Activated T-cell treated with anti-CD3 and anti-CD28 coated beads, Interleukin-2, amount 50 U/mL, for 48 hours (primary cell): ENCODE measurements at regions not wholly inside any gene's neighbourhood (a gene's known extent, or its start where the extent isn't known, plus 50 kb on each side); places are given as distances from the start of the nearest gene placed in this dataset.
"Not testable (repeated sequence)": the region's sequence is repeated elsewhere in the genome, so short reads cannot be mapped to it uniquely, and the experiment has no call there.

Source experiments
- DNase-seq, 2 experiments: peaks; one replicate each; pipeline ENCODE4 v3.0.0-alpha.2; 2020

DNA sequence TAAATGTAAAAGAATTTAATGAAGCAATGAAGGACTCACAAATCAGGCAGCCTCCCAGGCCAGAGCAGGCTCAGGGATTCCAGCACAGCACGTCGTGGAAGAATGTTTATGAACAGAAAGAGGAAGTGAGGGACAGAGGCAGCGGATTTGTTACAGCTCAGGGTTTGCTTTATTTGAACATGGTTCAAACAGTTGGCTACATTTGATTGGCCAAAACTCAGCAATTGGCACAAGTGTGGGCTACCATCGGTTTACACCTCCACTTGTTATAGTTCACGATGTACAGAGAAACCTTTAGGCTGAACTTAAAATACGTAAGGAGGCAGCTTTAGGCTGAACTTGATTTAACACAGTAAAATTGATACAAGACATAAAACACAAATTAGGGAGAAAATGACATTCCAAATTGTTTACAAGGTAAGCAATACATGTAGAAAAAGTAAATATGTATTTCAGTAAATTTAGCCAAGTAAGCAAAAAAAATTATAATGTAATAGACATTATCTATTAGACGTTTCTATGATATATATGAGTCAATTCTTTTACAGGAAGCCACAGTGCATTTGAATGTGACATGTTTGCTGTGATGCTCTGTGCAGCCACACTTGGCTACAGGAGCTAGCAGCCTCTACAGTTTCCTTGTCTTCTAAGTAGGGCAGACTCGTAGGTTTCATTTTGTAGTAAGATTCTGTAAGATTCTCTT lies 126.5 kb downstream of the ADSS2 start:
- no peak for DNase-seq

DNA sequence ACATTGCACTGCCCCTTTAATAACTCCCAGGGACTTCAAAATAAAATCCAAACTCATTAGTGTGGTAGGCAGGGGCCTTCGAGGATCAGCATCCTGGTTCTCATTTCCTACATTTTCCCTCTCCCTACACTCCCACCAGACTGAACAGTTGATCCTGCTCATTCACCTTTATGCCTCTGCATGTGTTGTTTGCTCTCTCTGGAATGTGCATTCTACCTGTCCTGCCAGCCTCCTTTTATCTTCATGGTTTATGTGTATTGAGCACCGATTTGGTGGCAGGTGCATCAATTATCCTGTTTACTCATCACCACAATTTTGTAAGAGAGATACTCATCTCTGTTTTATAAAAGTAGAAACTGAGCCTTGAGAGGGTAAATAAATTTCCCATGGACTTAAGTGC lies 125.0 kb downstream of the ADSS2 start:
- no peak for DNase-seq

- no peak for DNase-seq
Measured at GRCh38 chr1:244327533-244327932, 124.2 kb downstream of the ADSS2 start.

- no peak for DNase-seq
Measured at GRCh38 chr1:244328476-244328875, 123.2 kb downstream of the ADSS2 start.

GRCh38 chr1:244329591-244330317 lies 122.0 kb downstream of the ADSS2 start:
- no peak for DNase-seq

- DNase-seq = no peak
Measured at GRCh38 chr1:244330318-244330625, 121.4 kb downstream of the ADSS2 start.

DNA sequence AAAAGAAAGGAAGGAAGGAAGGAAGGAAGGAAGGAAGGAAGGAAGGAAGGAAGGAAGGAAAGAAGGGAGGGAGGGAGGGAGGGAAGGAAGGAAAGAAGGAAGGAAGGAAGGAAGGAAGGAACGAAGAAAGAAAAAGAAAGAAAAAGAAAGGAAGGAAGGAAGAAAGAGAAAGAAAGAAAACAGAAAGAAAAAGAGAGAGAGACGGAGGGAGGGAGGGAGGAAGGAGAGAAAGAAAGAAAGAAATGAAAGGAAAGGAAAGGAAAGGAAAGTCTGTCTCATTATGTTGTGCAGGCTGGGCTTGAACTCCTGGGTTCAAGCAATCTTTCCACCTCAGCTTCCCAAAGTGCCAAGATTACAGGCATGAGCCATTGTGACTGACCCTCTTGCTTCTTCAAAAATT lies 118.9 kb downstream of the ADSS2 start:
- not testable (repeated sequence) for DNase-seq

DNA sequence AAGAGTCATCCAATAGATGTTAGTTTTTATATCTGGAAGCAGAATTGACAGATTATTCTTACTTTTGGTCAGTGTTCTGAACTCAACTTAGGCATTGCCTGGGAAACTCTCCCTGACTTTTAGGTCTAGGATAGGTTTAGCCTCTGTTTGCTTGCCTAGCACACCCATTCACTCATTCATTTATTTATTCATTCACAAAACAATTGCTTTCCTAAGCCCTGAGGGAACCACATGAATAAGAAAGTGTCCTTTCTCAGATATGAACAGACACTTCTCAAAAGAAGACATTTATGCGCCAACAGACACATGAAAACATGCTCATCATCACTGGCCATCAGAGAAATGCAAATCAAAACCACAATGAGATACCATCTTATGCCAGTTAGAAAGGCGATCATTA lies 117.4 kb downstream of the ADSS2 start:
- DNase-seq = not testable (repeated sequence)

DNA sequence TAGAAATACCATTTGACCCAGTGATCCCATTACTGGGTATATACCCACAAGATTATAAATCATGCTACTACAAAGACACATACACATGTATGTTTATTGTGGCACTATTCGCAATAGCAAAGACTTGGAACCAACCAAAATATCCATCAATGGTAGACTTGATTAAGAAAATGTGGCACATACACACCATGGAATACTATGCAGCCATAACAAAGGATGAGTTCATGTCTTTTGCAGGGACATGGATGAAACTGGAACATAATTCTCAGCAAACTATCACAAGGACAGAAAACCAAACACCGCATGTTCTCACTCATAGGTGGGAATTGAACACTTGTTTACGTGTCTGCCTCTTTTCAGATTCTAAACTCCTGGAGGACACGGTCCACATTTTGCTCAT lies 116.9 kb downstream of the ADSS2 start:
- not testable (repeated sequence) for DNase-seq

DNA sequence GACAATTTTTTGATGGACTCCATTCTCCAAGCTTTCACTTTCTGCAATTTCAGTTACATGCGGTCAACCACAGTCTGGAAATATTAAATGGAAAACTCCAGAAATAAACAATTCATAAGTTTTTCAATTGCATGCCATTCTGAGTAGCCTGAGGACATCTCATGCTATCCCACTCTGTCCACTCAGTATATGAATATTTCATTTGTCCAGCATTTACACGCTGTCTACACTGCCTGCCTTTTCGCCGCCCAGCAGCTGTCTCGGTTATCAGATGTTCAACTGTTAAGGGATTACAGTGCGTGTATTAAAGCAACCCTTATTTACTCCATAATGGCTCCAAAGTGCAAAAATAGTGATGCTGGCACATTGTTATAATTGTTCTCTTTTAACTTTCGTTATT lies 116.3 kb downstream of the ADSS2 start:
- DNase-seq = no peak

DNA sequence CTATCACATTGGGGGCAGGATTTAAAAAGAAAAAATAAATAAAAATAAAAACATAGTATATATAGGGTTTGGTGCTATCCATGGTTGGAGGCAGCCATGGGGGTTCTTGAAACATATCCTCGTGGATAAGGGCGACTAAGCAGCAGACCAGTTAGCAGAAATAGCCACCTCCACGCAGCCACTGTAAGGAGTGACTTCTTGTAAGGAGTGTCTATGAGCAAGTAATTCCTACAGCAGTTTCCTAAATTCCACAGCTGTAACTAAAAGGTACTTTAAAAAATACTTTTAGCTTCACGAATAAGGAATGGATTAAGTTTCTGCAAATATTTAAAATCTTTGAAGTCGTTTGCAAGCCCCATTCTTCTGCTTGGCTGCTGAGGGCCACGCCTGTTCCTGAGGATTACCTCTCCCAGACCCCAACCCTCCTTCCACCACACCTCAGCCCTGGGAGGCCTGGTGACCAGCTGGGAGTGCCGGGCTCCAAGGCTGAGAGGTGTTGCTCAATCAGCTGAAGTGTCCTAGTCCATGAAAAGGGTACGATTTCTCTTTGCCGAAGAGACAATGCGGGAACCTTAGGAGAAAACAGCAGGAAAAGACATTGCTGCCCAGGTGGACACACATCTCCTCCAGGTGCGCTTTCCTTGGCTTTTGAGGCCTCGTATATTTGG lies 115.3 kb downstream of the ADSS2 start:
- DNase-seq = no peak

- no peak for DNase-seq
Measured at GRCh38 chr1:244337839-244338238, 113.9 kb downstream of the ADSS2 start.

DNA sequence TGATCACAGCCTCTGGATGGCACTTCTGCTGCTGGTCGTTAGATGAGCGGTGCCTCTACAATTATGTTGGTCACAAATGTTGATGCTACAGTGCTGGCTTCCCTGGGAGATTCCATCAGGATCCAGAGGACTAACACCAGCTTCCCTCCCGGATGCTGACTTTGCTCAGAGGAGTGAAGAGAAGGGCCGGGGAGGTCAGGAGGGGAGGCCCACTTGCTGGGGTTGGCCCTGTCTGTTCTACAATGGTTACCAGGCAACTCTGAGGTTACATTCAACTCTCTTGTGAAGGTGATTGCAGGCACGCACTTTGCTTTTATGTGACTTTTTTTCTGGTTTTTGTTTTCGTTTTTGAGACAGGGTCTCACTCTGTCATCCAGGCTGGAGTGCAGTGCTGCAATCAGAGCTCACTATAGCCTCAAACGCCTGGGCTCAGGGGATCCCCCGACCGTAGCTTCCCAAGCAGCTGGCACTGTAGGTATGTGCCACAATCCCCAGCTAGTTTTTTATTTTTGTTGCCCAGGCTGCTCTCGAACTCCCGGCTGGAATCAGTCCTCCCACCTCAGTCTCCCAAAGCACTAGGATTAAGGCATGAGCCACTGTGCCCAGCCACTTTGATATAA lies 112.5 kb downstream of the ADSS2 start:
- no peak for DNase-seq

DNA sequence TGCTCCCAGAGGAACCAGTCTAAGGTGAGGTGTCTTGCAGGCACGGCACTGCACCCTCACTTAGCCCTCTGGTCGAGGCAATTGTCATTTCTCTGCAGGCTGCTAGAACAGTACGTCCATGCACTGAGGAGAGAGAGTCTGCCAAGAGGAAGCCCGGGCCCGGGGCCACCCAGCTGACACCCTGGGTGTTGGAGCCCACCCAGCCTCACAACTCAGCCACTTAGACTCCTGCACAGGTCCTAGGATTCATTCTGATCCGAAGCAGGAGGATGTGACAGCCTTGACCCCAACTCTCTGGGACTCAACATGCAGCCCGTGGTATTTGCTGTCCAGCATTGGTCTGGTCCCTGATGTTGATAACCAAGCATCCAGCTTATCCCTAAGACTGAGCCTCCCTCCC lies 111.9 kb downstream of the ADSS2 start:
- DNase-seq = no peak

- no peak for DNase-seq
Measured at GRCh38 chr1:244340396-244340795, 111.3 kb downstream of the ADSS2 start.

DNA sequence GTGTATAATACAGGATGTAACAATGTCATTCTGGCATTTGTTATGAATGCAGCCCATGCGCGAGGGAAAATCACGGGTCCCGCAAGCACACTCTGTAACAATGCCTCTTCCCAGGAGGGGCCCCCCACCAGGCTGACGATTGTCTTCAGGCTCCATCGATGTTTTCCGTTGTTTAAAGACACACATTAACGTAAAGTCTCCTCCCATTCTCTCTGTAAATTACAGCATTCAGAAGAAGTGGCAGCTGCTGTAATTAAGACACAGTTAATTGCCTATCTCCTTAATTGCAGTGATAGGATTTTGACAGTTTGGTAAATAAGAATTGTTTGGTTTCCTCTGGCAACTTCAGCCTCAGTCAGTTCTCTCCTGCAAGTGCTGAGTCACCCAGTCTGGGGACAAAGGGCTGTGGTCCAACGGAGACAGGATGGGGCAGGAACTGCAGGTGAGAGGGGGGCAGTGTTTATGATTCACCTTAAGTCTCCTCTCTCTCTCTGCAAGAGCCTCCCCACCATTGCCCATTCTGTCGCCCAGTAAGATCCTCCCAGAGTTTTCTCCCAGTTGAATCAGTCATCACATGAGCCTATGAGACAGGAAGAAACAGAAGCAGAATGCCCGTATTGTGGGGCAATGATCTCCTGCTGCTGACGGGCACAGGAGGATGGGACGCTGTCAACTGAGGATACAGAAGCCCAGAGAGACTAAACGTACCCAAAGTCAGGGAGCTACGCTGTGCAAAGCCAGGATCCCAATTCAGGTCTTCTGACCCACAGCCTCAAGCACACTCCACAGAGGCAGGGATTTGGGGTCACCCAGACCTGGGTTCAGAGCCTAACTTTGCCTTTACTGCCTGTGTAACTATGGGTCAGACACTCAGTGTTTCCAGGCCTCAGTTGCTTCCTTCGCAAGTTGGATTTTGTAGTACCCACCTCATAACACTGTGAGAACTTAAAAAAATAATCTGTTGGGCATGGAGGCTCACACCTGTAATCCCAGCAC lies 110.0 kb downstream of the ADSS2 start:
- DNase-seq = peak in 1 of 2 experiments; percentile 30

- no peak for DNase-seq
Measured at GRCh38 chr1:244344001-244344400, 107.7 kb downstream of the ADSS2 start.

- DNase-seq = no peak
Measured at GRCh38 chr1:244346972-244347618, 104.6 kb downstream of the ADSS2 start.

DNA sequence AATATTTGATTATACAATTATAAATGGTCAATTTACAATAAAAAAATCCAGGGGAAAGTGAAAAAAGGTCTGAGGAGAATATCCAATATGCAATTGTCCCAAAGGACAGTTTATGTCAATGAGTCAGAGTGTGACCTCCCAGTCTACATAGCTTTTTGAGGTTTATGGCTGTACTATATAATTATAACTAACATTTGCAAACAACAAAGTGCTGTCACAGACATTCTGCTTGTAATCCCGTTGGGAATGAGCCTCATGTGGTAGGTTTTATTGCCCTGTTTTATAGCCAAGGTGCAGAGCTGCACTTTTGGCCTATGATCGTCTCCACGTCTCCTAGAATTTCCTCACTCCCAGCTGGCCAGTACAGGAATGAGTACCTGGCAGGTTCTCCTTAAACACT lies 103.8 kb downstream of the ADSS2 start:
- no peak for DNase-seq

- DNase-seq = no peak
Measured at GRCh38 chr1:244349103-244349531, 102.6 kb downstream of the ADSS2 start.

GRCh38 chr1:244349581-244350001 lies 102.1 kb downstream of the ADSS2 start:
- no peak for DNase-seq

- DNase-seq = no peak
Measured at GRCh38 chr1:244350027-244350426, 101.7 kb downstream of the ADSS2 start.
